GM19438 (cell line): ENCODE measurements at regions not wholly inside any gene's neighbourhood (a gene's known extent, or its start where the extent isn't known, plus 50 kb on each side); places are given as distances from the start of the nearest gene placed in this dataset.
A peak's percentile ranks its signal among the peaks of the same experiment; 100 is the strongest.
"Not testable (repeated sequence)": the region's sequence is repeated elsewhere in the genome, so short reads cannot be mapped to it uniquely, and the experiment has no call there.

Experiments
- ATAC-seq: cut with Tn5 transposase; IDR thresholded peaks from one replicate; pipeline ENCODE4 v1.9.1; 2021; ENCODE audit warnings: low read depth; ENCODE audit not compliant: unreplicated experiment

DNA sequence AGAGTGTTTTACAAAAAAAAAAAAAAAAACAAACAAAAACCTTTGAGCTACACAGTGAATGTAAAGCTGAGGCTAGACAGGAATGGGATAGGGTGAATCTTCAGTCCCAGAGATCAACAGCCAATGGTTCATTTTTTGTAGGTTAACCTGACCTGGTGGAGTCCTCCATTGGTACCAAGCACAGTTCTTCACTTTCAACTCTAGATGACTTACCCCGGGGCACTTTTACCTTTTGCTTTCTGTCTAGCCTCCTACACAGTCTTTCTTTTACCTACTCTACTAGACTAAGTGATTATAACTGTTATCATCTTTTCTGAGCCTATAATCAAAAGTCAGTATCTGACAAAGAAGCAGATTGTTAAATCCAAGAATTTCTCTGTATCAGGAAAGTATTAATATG, 50.9 kb downstream of the ANXA2R start:
- no peak for ATAC-seq

DNA sequence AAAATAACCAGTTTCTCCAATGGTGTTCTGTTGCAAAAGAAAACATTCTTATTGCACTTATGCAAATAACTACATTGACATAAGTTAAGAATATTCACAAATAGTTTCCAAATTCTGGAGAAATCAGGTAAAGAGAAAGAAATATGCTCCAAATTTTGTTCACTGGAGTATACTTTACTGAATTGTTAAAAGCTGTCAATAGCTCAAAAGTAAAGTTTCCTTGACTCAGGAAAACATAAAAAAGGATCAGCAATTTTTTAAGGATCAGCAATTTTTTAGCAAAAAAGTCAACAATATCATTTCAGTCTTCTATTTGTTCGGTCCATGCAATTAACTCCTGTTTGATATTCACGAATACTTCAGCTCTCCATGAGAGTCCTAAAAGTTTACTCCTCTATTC, 51.6 kb downstream of the ANXA2R start:
- ATAC-seq, result no peak

DNA sequence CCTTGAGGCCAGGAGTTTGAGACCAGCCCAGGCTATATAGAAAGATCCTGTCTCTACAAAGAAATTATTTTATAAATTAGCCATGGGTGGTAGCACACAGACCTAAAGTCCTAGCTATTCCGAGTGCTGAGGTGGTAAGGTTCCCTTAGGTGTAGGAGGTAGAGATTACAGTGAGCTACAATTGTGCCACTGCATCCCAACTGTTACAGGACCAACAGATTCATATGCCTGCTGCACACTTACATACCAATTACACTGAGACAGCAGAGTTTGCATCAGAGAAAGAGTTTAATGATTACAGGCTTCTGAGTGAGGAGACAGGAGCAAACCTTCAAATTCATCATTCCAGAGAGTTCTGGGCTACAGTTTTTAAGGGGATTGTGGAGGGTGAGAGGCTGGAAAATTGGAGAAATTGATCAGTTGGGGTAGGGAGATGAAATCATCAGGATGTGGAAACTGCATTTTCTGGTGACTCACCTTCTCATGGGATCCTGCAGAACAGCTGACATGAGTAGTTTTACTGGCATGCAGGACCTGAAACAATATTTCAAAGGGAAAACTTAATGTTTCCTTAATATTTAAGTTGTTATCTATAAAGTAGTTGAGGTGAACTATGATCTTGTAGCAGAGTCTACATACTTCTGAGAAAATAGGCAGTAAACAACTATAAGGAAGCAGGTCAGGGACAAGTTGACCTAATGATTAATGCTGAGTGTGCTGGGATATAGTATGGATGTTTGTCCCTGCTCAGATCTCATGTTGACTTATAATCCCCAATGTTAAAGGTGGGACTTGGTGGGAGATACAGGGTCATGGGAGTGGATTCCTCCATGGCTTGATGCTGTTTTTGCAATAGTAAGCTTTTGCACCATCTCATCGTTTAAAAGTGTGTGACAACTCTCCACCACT, 54.7 kb downstream of the ANXA2R start:
- ATAC-seq, result no peak

DNA sequence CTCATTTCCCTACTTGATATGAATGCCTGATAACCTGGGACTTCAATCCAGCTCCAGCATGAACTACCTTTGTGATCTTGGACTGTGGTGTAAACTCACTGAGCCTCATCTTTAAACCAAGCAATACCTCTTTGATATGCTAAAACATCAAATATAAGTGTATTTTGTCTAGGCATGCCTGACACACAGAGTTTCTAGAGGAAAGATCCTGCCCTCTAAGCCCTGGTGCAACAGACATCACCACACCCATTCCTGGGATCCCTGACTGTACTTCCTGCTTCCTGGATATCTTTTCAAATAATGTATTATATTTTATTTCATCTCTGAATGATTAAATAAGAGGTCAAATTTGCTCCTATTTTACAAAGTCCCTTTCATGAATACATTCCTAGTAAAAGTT, 55.8 kb downstream of the ANXA2R start:
- no peak for ATAC-seq

DNA sequence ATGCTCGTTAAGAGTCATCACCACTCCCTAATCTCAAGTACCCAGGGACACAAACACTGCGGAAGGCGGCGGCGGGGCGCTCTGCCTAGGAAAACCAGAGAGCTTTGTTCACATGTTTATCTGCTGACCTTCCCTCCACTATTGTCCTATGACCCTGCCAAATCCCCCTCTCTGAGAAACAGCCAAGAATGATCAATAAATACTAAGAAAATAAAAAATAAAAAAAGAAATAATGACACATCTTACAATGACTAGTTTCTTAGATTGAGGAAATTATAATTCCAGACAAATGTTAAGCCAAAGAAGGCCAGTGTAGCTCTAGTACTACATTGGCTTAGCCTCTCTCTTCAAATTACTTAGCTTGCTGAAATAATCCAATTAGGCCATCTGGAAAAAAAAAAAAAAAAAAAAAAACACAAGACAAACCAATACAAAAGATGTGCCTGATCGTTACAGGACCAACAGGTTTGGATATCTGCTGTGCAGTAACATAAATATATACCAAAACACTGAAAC, 58.0 kb downstream of the ANXA2R start:
- no peak for ATAC-seq

- not testable (repeated sequence) for ATAC-seq
Measured at GRCh38 chr5:42981417-42982106, 58.6 kb downstream of the ANXA2R start.

DNA sequence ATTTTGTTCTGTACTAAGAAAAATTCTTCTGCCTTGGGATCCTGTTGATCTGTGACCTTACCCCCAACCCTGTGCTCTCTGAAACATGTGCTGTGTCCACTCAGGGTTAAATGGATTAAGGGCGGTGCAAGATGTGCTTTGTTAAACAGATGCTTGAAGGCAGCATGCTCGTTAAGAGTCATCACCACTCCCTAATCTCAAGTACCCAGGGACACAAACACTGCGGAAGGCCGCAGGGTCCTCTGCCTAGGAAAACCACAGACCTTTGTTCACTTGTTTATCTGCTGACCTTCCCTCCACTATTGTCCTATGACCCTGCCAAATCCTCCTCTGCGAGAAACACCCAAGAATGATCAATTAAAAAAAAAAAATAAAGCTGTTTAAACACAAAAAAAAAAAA, 59.1 kb downstream of the ANXA2R start:
- ATAC-seq, result not testable (repeated sequence)

- ATAC-seq, result not testable (repeated sequence)
Measured at GRCh38 chr5:42980391-42980790, 59.7 kb downstream of the ANXA2R start.

DNA sequence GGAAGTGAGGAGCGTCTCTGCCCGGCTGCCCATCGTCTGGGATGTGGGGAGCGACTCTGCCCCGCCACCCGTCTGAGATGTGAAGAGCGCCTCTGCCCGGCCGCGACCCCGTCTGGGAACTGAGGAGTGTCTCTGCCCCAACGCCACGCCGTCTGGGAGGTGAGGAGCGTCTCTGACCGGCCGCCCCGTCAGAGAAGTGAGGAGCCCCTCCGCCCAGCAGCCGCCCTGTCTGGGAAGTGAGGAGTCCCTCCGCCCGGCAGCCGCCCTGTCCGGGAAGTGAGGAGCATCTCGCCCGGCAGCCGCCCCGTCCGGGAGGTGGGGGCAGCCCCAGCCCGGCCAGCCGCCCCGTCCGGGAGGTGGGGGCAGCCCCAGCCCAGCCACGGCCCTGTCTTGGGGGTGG, 60.9 kb downstream of the ANXA2R start:
- ATAC-seq, result not testable (repeated sequence)

- ATAC-seq, result no peak
Measured at GRCh38 chr5:42974536-42974935, 65.6 kb downstream of the ANXA2R start.

DNA sequence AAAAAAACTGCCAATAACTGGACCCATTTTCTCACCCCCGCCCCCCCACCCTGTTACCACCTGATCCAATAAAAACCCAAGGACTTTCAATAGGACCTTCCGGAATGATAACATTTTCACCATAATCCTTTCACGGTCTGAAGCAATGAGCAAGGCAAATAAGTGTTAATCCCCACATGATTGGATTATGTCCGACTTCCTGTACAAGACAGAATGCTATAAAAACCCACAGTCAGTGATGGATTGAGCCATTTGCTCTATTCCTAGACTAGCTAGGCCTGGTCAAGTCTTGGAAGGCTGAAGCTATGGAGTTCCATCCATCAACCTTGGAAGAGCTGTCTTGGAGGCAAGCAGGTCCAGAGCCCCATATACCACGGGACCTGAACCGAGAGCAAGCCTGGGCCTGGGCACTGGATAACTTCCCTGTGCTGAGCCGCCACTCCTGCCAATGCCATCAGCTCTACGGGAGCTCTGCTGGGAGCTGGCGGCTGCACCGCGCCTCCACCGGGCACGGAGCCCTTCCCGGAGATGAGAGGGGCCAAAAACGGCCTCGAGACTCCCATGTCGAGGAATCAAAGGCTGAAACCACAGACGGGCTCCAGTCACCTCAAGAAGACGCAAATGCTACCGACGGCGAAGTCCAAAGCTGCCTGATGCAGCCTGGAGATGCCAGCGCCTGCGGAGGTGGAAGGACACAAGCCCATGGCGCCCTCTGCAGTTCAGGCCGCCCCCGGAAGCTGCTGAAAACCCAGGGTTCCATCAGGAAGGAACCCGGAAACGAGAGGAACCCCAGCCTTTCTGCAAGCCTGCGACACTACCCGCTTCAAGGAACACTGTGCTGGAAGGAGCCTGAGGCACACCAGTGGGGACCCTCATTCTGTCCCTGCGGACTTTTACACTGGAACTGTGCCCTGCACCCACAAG, 69.2 kb downstream of the ANXA2R start:
- ATAC-seq, result no peak

- no peak for ATAC-seq
Measured at GRCh38 chr5:42965934-42966333, 74.2 kb downstream of the ANXA2R start.

DNA sequence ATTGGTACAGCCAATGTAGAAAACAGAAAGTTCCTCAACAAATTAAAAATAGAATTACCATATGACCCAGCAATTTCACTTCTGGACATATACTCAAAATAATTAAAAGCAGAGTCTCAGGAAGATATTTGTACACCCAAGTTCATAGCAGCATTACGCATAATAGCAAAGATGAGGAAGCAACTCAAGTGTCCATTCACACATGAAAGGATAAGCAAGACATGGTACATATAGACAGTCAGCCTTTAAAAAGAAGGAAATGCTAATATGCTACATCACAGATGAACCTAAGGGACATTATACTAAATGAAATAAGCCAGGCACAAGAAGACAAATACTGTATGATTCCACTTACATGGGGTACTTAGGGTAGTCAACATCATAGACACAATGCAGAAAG, 76.7 kb downstream of the ANXA2R start:
- ATAC-seq, result no peak

DNA sequence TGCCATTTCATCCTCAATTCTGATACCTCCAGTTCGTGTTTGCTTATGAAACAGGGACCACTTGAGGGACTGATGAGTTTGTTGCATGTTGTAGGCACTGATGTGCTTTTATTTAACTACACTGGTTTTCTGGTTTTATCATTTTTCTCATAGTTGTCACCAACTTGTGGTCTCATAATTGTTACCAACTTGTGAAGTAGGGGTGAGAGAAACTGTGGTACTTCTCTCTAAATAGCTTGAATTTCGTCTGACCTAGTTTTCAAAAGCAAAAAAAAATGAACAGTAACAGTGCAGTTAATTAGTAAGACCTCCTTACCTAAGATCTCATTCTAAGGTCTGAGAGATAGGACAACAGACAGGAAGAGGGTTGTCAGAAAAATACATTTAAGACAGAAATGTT, 78.0 kb downstream of the ANXA2R start:
- ATAC-seq, result no peak

DNA sequence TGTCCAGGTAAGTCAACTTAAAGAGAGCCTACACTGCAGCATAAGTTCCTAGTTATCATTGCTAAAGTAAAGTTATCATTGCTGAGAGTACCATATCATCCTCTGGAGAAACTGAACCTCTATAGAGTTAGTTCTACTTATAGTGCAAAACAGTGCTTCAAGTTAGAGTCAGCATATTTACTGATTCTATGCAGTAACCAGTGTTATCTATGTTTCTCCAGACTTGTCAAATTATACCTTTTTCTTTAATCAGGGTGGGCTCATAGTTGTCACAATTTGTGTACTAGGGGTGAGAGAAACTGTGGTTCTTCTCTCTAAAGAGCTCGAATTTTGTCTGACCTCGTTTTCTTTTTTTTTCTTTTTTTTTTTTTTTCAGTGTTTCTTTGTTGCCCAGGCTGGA, 79.6 kb downstream of the ANXA2R start:
- ATAC-seq, result no peak

DNA sequence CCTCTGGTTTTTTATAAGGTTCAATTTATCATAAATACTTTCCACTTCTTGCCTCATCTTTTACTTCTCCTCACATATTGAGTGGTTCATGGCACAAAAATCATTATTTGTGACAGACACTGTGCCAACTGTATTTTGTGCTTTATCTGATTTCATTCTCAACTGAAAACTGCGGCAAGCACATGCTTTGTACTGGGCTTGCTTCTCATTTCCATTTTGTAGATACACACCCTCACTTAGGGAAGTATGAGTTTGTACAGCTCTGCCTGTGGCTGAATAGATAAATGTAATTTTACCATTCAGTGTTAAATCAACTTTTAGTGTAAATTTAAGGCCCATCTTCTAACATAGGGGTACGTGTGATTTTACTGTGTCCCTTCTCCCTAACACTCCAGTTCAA, 83.6 kb downstream of the ANXA2R start:
- no peak for ATAC-seq

GRCh38 chr5:42953041-42953440, 87.1 kb downstream of the ANXA2R start:
- no peak for ATAC-seq

DNA sequence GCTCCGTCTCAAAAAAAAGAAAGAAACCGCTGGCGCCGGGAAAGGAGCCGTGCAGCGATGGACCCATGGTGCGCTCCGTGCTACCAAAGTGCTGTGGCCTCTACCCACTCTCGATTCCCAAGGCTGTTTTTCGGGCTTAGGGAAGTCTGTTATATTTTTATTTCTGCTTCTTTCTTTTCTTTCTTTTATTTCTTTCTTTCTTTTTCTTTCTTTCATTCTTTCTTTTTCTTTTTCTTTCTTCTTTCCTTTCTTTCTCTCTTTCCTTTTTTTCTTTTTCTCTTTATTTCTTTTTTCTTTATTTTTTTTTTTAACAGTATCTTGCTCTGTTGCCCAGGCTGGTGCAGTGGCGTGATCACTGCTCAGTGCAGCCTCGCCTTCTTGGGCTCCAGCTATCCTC, 87.5 kb downstream of the ANXA2R start:
- ATAC-seq, result no peak

GRCh38 chr5:42951293-42951840, 88.8 kb downstream of the ANXA2R start:
- ATAC-seq, result peak; percentile 29
